CD4-positive, alpha-beta memory T cell (primary cell): ENCODE measurements at regions not wholly inside any gene's neighbourhood (a gene's known extent, or its start where the extent isn't known, plus 50 kb on each side); places are given as distances from the start of the nearest gene placed in this dataset.

Experiments
- CTCF ChIA-PET: fragments of 350-600 bp; sonication (Branson Sonifier 250); formaldehyde crosslinking; loops from one replicate; lab custom pipeline; 2021; ENCODE audit warnings: inconsistent platforms; ENCODE audit not compliant: partially characterized antibody; lab: Charles Lee
- POLR2A ChIA-PET: fragments of 350-600 bp; sonication (Branson Sonifier 250); formaldehyde crosslinking; loops from one replicate; lab custom pipeline; 2021; ENCODE audit not compliant: partially characterized antibody; lab: Charles Lee
- DNase-seq, 5 donors: peaks; one replicate each; pipeline versions ENCODE4 v3.0.0 to v3.0.0-alpha.2; 2020 to 2022; ENCODE audit warnings: mixed read lengths in 1 of 5
- H3K27ac ChIP-seq: one replicate; pipeline ENCODE4 v1.7.0; 2013; ENCODE audit warnings: low read depth, low read length
- H3K27me3 ChIP-seq: 2 replicates; pipeline ENCODE4 v1.7.0; 2013; ENCODE audit warnings: mild to moderate bottlenecking, low read length, moderate library complexity; ENCODE audit not compliant: insufficient read depth
- H3K36me3 ChIP-seq: 2 replicates; pipeline ENCODE4 v1.7.0; 2013; ENCODE audit warnings: mild to moderate bottlenecking, low read length, moderate library complexity; ENCODE audit not compliant: insufficient read depth
- H3K4me1 ChIP-seq: 2 replicates; pipeline ENCODE4 v1.7.0; 2013; ENCODE audit warnings: mild to moderate bottlenecking, low read length, moderate library complexity; ENCODE audit not compliant: insufficient read depth
- H3K4me3 ChIP-seq, 2 donors: one replicate each; pipeline ENCODE4 v1.7.0; 2013; ENCODE audit warnings: low read length in 2 of 2, mild to moderate bottlenecking in 1 of 2
- H3K9me3 ChIP-seq, 2 donors: one replicate each; pipeline ENCODE4 v1.7.0; 2013; ENCODE audit warnings: low read length in 2 of 2, control low read depth in 1 of 2; ENCODE audit not compliant: control insufficient read depth in 1 of 2
- H3K27ac Mint-ChIP-seq, 7 donors: one replicate each; pipeline ENCODE4 v1.8.0; 2020 to 2021; ENCODE audit warnings: mixed read lengths in 7 of 7, mild to moderate bottlenecking in 6 of 7, inconsistent platforms in 3 of 7, moderate library complexity in 3 of 7
- H3K27me3 Mint-ChIP-seq, 2 donors: one replicate each; pipeline ENCODE4 v1.8.0; 2020 to 2021; ENCODE audit warnings: mixed read lengths in 2 of 2
- H3K36me3 Mint-ChIP-seq, 2 donors: one replicate each; pipeline ENCODE4 v1.8.0; 2020 to 2021; ENCODE audit warnings: mixed read lengths in 2 of 2, inconsistent platforms in 1 of 2, mild to moderate bottlenecking in 1 of 2
- H3K4me1 Mint-ChIP-seq, 4 donors: one replicate each; pipeline ENCODE4 v1.8.0; 2020 to 2021; ENCODE audit warnings: mixed read lengths in 4 of 4, mild to moderate bottlenecking in 1 of 4
- H3K4me3 Mint-ChIP-seq, 8 donors: one replicate each; pipeline ENCODE4 v1.8.0; 2020 to 2021; ENCODE audit warnings: mixed read lengths in 8 of 8, mild to moderate bottlenecking in 7 of 8, moderate library complexity in 6 of 8, inconsistent platforms in 3 of 8
- H3K9me3 Mint-ChIP-seq, 8 donors: one replicate each; pipeline ENCODE4 v1.8.0; 2020 to 2021; ENCODE audit warnings: mixed read lengths in 8 of 8, mild to moderate bottlenecking in 5 of 8, inconsistent platforms in 3 of 8, moderate library complexity in 1 of 8
- intact Hi-C: fragments of 100-400 bp; cut with micrococcal nuclease; formaldehyde crosslinking; loops from one replicate; pipeline ENCODE4 v1.15.1; 2023

DNA sequence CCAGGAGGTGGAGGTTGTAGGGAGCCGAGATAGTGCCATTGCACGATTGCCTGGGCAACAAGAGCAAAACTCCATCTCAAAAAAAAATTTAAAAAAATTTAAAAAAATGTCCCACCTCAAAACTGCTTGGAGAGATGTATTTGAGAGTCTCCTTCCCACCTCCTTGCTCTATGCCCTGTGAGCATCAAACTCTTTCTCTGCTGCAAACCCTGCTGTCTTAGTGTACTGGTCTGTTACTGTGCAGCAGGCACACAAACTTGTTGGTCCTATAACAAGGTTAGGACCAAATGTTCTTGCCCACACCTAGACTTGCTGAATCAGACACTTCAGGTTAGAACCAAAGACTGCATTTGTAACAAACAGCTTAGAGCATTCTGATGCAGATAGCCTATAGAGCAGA is 153.5 kb upstream of the FUT8 start:
- H3K27me3 ChIP-seq = no peaks in the 10 kb centered on the region
- no peak overlapping the region for H3K27ac Mint-ChIP-seq
- ChIA-PET CTCF (interaction anchor here (1.7 kb wide), 1 partner anchor 11 kb away, joined by 7 read pairs; no protein-coding TSS in a partner anchor), POLR2A (no interaction called here)
- peaks cover 0 to 11% (median 7%) of the 10 kb centered on the region in 4 donors for H3K4me1 Mint-ChIP-seq
- H3K27ac ChIP-seq = no peak overlapping the region
- peaks cover 0 to 13% (median 5%) of the 10 kb centered on the region in 8 donors for H3K9me3 Mint-ChIP-seq
- intact Hi-C loops = no loop called here
- H3K4me1 ChIP-seq = no peaks in the 10 kb centered on the region
- H3K4me3 ChIP-seq = no peak overlapping the region
- no peaks in the 10 kb centered on the region for H3K36me3 Mint-ChIP-seq
- DNase-seq = no peak
- no peaks in the 10 kb centered on the region for H3K9me3 ChIP-seq
- no peak overlapping the region for H3K4me3 Mint-ChIP-seq
- no peaks in the 10 kb centered on the region for H3K27me3 Mint-ChIP-seq
- no peaks in the 10 kb centered on the region for H3K36me3 ChIP-seq

DNA sequence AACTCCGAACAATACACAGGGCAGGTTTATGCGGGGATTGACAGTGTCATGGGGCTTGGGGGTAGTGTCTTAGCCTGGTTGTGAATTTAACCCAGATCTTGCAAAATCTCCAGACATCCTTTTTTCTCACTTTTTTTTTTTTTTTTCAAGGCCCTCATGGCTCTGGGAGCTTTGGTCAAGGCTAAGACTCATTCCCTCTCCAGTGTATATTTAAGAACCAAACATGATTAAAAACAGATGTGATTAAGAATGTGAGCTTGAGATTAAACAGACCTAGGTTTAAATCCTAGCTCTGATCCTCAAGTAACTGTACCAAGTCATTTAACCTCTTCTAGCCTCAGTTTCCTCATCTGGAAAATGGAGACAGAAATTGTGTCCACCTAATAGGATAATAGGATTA is 151.7 kb upstream of the FUT8 start:
- H3K27ac ChIP-seq = no peak overlapping the region
- no peaks in the 10 kb centered on the region for H3K4me1 ChIP-seq
- intact Hi-C loops = no loop called here
- H3K27me3 ChIP-seq = no peaks in the 10 kb centered on the region
- no peaks in the 10 kb centered on the region for H3K36me3 ChIP-seq
- H3K27me3 Mint-ChIP-seq = no peaks in the 10 kb centered on the region
- DNase-seq = no peak
- no peak overlapping the region for H3K4me3 Mint-ChIP-seq
- H3K9me3 ChIP-seq = no peaks in the 10 kb centered on the region
- peaks cover 0 to 13% (median 5%) of the 10 kb centered on the region in 8 donors for H3K9me3 Mint-ChIP-seq
- H3K4me1 Mint-ChIP-seq = peaks cover 0 to 4% (median 2%) of the 10 kb centered on the region in 4 donors
- H3K36me3 Mint-ChIP-seq = no peaks in the 10 kb centered on the region
- H3K27ac Mint-ChIP-seq = no peak overlapping the region
- H3K4me3 ChIP-seq = no peak overlapping the region
- CTCF ChIA-PET = interaction anchor here (1.3 kb wide), 1 partner anchor 31 kb away, joined by 3 read pairs; no protein-coding TSS in a partner anchor
- POLR2A ChIA-PET = interaction anchor here (1.1 kb wide), 1 partner anchor 15 kb away, joined by 3 read pairs; no protein-coding TSS in a partner anchor

DNA sequence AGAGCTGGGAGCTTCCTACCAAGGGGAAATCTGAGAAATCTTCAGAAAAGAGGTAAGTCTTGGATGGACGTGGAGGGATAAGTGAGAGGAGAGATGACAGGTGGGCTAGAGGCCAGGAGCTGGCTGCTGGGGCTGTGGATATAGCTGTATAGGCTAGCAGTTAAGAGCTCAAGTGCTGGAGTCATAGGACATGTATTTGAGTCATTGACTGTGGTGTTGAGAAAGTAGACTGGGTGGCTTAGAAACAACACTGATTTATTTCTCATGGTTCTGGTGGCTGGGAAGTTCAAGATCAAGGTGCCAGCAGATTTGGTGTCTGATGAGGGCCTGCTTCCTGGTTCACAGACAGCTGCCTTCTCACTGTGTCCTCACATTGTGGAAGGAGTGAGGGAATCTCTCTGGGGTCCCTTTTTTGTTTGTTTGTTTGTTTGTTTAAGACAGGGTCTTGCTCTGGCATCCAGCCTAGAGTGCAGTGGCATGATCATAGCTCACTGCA is 151.1 kb upstream of the FUT8 start:
- no peaks in the 10 kb centered on the region for H3K36me3 ChIP-seq
- ChIA-PET POLR2A (interaction anchor here (1.1 kb wide), 1 partner anchor 16 kb away, joined by 3 read pairs; no protein-coding TSS in a partner anchor), CTCF (interaction anchor here (0.9 kb wide), 1 partner anchor 97 kb away, joined by 3 read pairs; no protein-coding TSS in a partner anchor)
- Mint-ChIP-seq H3K4me3 (no peak overlapping the region), H3K27ac (peak overlapping the region in 1 of 7 donors; percentile 24), H3K4me1 (peaks cover 0 to 1% (median 0%) of the 10 kb centered on the region in 4 donors), H3K36me3 (no peaks in the 10 kb centered on the region), H3K9me3 (peaks cover 0 to 13% (median 5%) of the 10 kb centered on the region in 8 donors), H3K27me3 (no peaks in the 10 kb centered on the region)
- no peaks in the 10 kb centered on the region for H3K27me3 ChIP-seq
- H3K4me1 ChIP-seq = no peaks in the 10 kb centered on the region
- DNase-seq = no peak
- no peak overlapping the region for H3K4me3 ChIP-seq
- intact Hi-C loops = no loop called here
- no peaks in the 10 kb centered on the region for H3K9me3 ChIP-seq
- no peak overlapping the region for H3K27ac ChIP-seq

DNA sequence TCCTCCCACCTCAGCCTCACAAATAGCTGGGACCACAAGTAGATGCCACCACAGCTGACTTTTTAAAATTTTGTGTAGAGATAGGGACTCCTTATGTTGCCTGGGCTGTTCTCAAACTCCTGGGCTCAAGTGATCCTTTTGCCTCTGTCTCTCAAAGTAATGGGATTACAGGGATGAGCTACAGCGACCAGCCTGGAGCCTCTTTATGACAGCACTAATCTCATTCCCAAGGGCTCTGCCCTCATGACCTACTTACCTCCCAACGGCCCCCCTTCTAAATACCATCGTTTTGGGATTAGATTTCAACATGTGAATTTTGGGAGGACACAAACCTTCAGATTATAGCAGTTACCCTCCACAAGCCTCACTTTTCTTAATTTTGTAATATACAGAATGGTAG is 150.6 kb upstream of the FUT8 start:
- Mint-ChIP-seq H3K4me3 (no peak overlapping the region), H3K4me1 (no peaks in the 10 kb centered on the region), H3K27ac (peak overlapping the region in 1 of 7 donors; percentile 24), H3K9me3 (peaks cover 0 to 13% (median 5%) of the 10 kb centered on the region in 8 donors), H3K36me3 (no peaks in the 10 kb centered on the region), H3K27me3 (no peaks in the 10 kb centered on the region)
- DNase-seq = no peak
- ChIA-PET POLR2A (interaction anchor here (1.1 kb wide), 1 partner anchor 16 kb away, joined by 3 read pairs; no protein-coding TSS in a partner anchor), CTCF (interaction anchor here (0.9 to 1.6 kb wide), 2 partner anchors 40 to 98 kb away, joined by 3 to 4 read pairs; no protein-coding TSS in a partner anchor)
- intact Hi-C loops = no loop called here
- no peaks in the 10 kb centered on the region for H3K36me3 ChIP-seq
- H3K9me3 ChIP-seq = no peaks in the 10 kb centered on the region
- no peaks in the 10 kb centered on the region for H3K27me3 ChIP-seq
- no peaks in the 10 kb centered on the region for H3K4me1 ChIP-seq
- no peak overlapping the region for H3K27ac ChIP-seq
- no peak overlapping the region for H3K4me3 ChIP-seq

DNA sequence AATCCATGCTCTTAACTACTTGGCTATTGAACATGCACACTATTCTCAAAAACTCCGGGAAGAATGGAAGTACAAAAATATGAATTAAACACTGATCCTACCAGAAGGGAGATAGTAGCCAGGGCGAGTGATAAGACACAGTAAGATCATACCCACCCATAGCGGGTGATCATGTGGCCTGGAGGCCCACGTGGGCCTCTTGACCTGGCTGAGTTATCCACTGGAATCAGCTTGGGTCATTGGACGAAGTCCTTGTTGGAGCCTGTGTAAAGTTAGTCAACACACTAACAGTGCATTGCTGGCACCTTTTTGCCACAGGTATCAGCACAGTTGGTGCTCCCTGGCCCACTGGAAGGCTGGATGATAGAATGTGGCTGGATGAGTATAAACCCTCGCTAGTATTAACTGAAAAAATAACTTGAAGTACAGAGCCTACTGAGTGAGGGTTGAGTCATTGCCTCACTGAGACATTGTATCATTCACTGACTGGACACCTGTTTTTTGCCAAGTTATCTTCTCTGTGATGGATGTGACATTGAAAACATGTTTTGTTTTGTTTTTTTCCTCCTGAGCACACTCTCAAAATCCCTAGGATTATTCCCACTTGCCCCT is 149.2 kb upstream of the FUT8 start:
- H3K27me3 Mint-ChIP-seq = no peaks in the 10 kb centered on the region
- no peak for DNase-seq
- intact Hi-C loops = no loop called here
- H3K4me3 Mint-ChIP-seq = no peak overlapping the region
- H3K9me3 ChIP-seq = no peaks in the 10 kb centered on the region
- CTCF ChIA-PET = interaction anchor here (1.6 to 1.8 kb wide), 2 partner anchors 41 to 151 kb away, joined by 3 to 4 read pairs; no protein-coding TSS in a partner anchor
- POLR2A ChIA-PET = no interaction called here
- no peaks in the 10 kb centered on the region for H3K36me3 Mint-ChIP-seq
- H3K27me3 ChIP-seq = no peaks in the 10 kb centered on the region
- H3K4me1 ChIP-seq = no peaks in the 10 kb centered on the region
- no peak overlapping the region for H3K4me3 ChIP-seq
- peaks cover 0 to 1% (median under 1%) of the 10 kb centered on the region in 4 donors for H3K4me1 Mint-ChIP-seq
- H3K9me3 Mint-ChIP-seq = peaks cover 0 to 13% (median 5%) of the 10 kb centered on the region in 8 donors
- H3K27ac Mint-ChIP-seq = no peak overlapping the region
- no peaks in the 10 kb centered on the region for H3K36me3 ChIP-seq
- H3K27ac ChIP-seq = no peak overlapping the region

DNA sequence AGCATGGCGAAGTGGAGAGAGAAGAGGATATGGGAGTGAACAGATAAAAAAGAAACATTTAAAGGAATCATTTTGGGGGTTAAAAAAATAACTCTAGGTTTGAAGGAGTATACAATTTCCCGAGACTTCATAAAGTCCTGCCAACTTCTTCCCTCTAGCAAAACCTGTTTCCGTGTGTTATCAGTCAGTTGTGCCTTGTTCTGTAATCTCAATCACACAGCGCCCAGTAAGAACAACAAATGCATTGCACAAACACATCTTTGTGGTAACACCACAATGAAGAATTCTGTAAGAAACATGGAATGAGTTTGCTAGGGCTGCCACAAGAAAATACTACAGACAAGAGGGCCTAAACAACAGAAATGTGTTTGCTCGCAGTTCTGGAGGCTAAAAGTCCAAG is 144.7 kb upstream of the FUT8 start:
- Mint-ChIP-seq H3K27ac (peak overlapping the region in 1 of 7 donors; percentile 64), H3K4me3 (no peak overlapping the region), H3K36me3 (no peaks in the 10 kb centered on the region), H3K9me3 (no peaks in the 10 kb centered on the region), H3K4me1 (peaks cover 0 to 6% (median 5%) of the 10 kb centered on the region in 4 donors), H3K27me3 (no peaks in the 10 kb centered on the region)
- Histone ChIP-seq H3K9me3 (no peaks in the 10 kb centered on the region), H3K36me3 (no peaks in the 10 kb centered on the region), H3K4me3 (no peak overlapping the region), H3K27ac (no peak overlapping the region), H3K4me1 (no peaks in the 10 kb centered on the region), H3K27me3 (no peaks in the 10 kb centered on the region)
- ChIA-PET CTCF (no interaction called here), POLR2A (no interaction called here)
- DNase-seq = no peak
- intact Hi-C loops = no loop called here

DNA sequence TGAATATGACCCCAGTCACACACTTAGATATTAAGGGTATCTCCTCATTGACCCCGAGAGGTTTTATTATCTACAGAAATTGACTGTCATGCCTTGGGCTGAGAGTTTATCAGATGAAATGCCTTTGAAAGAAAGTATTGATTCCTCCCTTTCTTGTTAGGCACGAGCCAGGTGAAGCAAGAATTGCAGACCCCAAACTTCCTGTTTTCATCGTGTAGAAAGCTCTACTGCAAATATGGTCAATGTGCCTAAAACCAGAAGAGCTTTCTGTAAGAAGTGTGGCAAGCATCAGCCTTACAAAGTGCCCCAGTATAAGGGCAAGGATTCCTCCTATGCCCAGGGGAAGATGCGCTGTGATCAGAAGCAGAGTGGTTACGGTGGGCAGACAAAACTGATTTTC is 143.9 kb upstream of the FUT8 start:
- CTCF ChIA-PET = interaction anchor here (0.7 kb wide), 1 partner anchor 53 kb away, joined by 3 read pairs; no protein-coding TSS in a partner anchor
- H3K9me3 Mint-ChIP-seq = no peaks in the 10 kb centered on the region
- no peaks in the 10 kb centered on the region for H3K36me3 Mint-ChIP-seq
- Histone ChIP-seq H3K9me3 (no peaks in the 10 kb centered on the region), H3K4me3 (no peak overlapping the region), H3K27me3 (no peaks in the 10 kb centered on the region), H3K27ac (no peak overlapping the region), H3K4me1 (no peaks in the 10 kb centered on the region), H3K36me3 (no peaks in the 10 kb centered on the region)
- H3K27me3 Mint-ChIP-seq = no peaks in the 10 kb centered on the region
- H3K4me1 Mint-ChIP-seq = peaks cover 0 to 6% (median 5%) of the 10 kb centered on the region in 4 donors
- POLR2A ChIA-PET = no interaction called here
- intact Hi-C loops = no loop called here
- H3K4me3 Mint-ChIP-seq = no peak overlapping the region
- DNase-seq = no peak
- H3K27ac Mint-ChIP-seq = no peak overlapping the region
